Naive B cell (primary cell): ENCODE measurements at regions not wholly inside any gene's neighbourhood (a gene's known extent, or its start where the extent isn't known, plus 50 kb on each side); places are given as distances from the start of the nearest gene placed in this dataset.

Experiments
- ATAC-seq, 2 donors: fragments of 150-1000 bp; cut with Tn5 transposase; 2 replicates each; pipeline ENCODE4 v1.10.0; 2021; ENCODE audit warnings: low read depth in 2 of 2, mild to moderate bottlenecking in 2 of 2, moderate library complexity in 2 of 2
- DNase-seq: peaks from one replicate; pipeline ENCODE4 v3.0.0; 2022
- H3K27ac Mint-ChIP-seq, 6 donors: one replicate each; pipeline ENCODE4 v1.8.0; 2020 to 2022; ENCODE audit warnings: mild to moderate bottlenecking in 6 of 6, mixed read lengths in 6 of 6, moderate library complexity in 5 of 6, inconsistent platforms in 2 of 6
- H3K27me3 Mint-ChIP-seq, 3 donors: one replicate each; pipeline ENCODE4 v1.8.0; 2021 to 2022; ENCODE audit warnings: mixed read lengths in 3 of 3, mild to moderate bottlenecking in 1 of 3
- H3K36me3 Mint-ChIP-seq, 2 donors: one replicate each; pipeline ENCODE4 v1.8.0; 2020 to 2022; ENCODE audit warnings: mixed read lengths in 2 of 2, inconsistent platforms in 1 of 2, mild to moderate bottlenecking in 1 of 2
- H3K4me1 Mint-ChIP-seq, 3 donors: one replicate each; pipeline ENCODE4 v1.8.0; 2020 to 2022; ENCODE audit warnings: mixed read lengths in 3 of 3, inconsistent platforms in 1 of 3, mild to moderate bottlenecking in 1 of 3, moderate library complexity in 1 of 3
- H3K4me3 Mint-ChIP-seq, 8 donors: one replicate each; pipeline ENCODE4 v1.8.0; 2020 to 2022; ENCODE audit warnings: mild to moderate bottlenecking in 8 of 8, mixed read lengths in 8 of 8, moderate library complexity in 8 of 8, inconsistent platforms in 2 of 8
- H3K9me3 Mint-ChIP-seq, 7 donors: one replicate each; pipeline ENCODE4 v1.8.0; 2020 to 2022; ENCODE audit warnings: mixed read lengths in 7 of 7, mild to moderate bottlenecking in 5 of 7, inconsistent platforms in 2 of 7, moderate library complexity in 1 of 7

DNA sequence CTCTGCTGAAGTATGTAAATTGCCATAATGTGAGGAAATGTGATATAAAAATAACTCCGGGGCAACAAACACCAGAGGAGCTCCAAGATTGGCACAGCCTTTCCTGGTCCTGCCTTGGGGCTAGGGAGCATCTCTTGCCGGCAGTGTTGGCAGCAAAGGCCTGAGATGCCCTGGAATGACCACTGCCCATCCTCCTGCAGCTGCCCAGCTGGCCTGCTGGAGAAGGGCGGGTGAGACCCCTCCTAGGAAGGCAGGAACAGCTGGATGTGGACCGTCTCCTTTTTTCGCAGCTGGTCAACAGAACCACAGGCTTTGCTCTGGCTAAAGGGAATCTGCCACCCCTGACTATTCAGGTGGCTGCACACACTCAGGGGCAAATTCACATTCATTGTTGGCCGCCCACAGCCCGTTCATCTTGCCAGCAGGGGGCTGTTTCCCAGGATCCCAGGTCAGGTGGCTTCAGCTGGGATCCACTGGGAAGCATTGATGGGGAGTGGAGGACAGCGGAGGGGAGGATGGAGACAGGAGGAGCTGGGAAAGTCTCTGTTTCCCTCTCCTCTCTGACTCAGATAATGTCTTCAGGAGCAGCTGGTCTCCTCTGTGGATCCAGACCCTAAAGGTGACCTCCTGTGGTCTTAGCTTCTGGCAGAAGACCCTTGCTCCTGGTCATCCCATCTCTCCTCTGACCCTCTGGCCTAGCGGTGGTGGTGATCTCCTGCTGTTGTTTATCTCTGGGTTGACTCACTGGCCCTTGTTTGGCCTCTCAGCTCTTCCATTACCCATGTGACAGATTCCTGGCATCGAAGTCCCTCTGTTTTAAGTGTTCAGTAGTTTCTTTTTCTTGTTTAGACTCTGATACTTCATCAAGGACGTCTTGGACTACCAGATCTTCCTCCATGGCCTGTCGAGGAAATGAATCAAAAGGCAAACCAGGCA lies 336.7 kb downstream of the DHX35 start:
- H3K4me1 Mint-ChIP-seq: no peaks in the 10 kb centered on the region
- peaks cover 0 to 15% (median 8%) of the 10 kb centered on the region in 3 donors for H3K27me3 Mint-ChIP-seq
- no peak for ATAC-seq
- H3K36me3 Mint-ChIP-seq: no peaks in the 10 kb centered on the region
- H3K27ac Mint-ChIP-seq: no peak overlapping the region
- DNase-seq: no peak
- no peaks in the 10 kb centered on the region for H3K9me3 Mint-ChIP-seq
- H3K4me3 Mint-ChIP-seq: no peak overlapping the region

GRCh38 chr20:39298121-39298520 lies 336.0 kb downstream of the DHX35 start:
- H3K27ac Mint-ChIP-seq: no peak overlapping the region
- ATAC-seq (no peak), DNase-seq (no peak)
- peaks cover 0 to 17% (median 8%) of the 10 kb centered on the region in 3 donors for H3K27me3 Mint-ChIP-seq
- no peaks in the 10 kb centered on the region for H3K4me1 Mint-ChIP-seq
- H3K9me3 Mint-ChIP-seq: peaks cover 0 to under 1% (median 0%) of the 10 kb centered on the region in 7 donors
- H3K4me3 Mint-ChIP-seq: no peak overlapping the region
- H3K36me3 Mint-ChIP-seq: no peaks in the 10 kb centered on the region

GRCh38 chr20:39295301-39295700 lies 333.2 kb downstream of the DHX35 start:
- ATAC-seq: no peak
- Mint-ChIP-seq H3K36me3 (no peaks in the 10 kb centered on the region), H3K4me3 (no peak overlapping the region), H3K27me3 (peaks cover 0 to 22% (median 10%) of the 10 kb centered on the region in 3 donors), H3K9me3 (peaks cover 0 to 3% (median 0%) of the 10 kb centered on the region in 7 donors), H3K4me1 (no peaks in the 10 kb centered on the region), H3K27ac (no peak overlapping the region)
- DNase-seq: no peak

DNA sequence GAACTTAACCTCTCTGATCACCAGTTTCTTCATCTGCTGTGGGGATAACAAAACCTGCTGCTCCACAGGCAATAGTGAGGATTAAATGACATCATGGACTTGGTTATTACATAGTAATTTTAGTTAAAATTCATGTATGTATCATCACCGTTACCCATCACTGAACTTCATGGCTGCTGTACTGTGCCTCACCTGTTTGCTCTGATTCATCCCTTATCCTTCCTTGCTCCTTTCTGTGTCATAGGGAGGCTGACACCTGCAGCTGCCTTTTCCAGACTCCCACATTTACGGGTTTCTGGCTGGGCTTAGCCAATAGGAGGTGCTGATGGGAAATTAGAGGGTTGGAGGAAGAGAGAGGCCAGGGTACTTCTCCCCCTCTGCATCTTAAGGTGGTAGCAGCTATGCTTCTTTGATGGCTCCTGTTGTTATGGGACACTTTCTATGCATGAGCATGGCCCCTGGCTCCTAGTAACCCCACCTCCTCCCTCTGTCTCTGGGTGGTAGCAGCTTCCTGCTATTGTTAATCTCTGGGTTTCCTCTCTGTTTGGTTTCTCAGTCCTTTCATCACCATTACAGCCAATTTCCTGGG lies 332.1 kb downstream of the DHX35 start:
- no peak for ATAC-seq
- Mint-ChIP-seq H3K4me1 (peaks cover 0 to 4% (median 0%) of the 10 kb centered on the region in 3 donors), H3K27ac (no peak overlapping the region), H3K36me3 (no peaks in the 10 kb centered on the region), H3K4me3 (no peak overlapping the region), H3K9me3 (peaks cover 0 to 4% (median 0%) of the 10 kb centered on the region in 7 donors), H3K27me3 (peaks cover 9 to 22% (median 10%) of the 10 kb centered on the region in 3 donors)
- DNase-seq: no peak

DNA sequence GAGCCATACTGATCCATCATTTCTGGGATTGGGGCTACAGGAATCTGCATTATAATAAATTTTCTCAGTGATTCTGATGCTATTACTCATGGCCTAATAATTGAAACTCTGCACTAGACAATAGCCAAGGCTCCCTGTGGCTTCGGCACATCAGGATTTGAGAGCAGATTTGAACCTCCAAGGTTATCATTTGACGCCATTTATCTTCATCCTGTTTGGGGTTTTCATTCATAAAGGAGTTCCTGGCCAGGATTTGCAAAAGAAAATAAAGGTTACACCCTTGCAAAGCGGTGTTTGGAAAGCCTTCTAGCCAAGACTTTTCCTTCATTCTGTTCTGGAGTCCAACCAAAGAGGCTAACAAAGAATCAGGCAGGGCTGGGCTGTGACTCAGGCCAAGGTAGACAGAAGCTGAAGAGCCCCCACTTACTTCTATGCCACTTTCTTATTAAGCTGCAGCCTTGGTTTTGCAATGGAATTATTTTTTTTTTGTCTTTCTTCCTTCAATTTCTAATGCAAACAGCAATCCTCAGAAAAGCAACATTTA lies 330.1 kb downstream of the DHX35 start:
- Mint-ChIP-seq H3K27me3 (peaks cover 9 to 21% (median 10%) of the 10 kb centered on the region in 3 donors), H3K4me1 (peaks cover 0 to 4% (median 0%) of the 10 kb centered on the region in 3 donors), H3K36me3 (no peaks in the 10 kb centered on the region), H3K27ac (no peak overlapping the region), H3K4me3 (no peak overlapping the region), H3K9me3 (peaks cover 4 to 10% (median 6%) of the 10 kb centered on the region in 7 donors)
- ATAC-seq (no peak), DNase-seq (no peak)

GRCh38 chr20:39291301-39291700 lies 329.2 kb downstream of the DHX35 start:
- H3K27me3 Mint-ChIP-seq: peaks cover 9 to 21% (median 14%) of the 10 kb centered on the region in 3 donors
- no peaks in the 10 kb centered on the region for H3K36me3 Mint-ChIP-seq
- H3K27ac Mint-ChIP-seq: peak overlapping the region in 1 of 6 donors; percentile 84
- ATAC-seq: no peak
- peaks cover 0 to 4% (median 0%) of the 10 kb centered on the region in 3 donors for H3K4me1 Mint-ChIP-seq
- H3K9me3 Mint-ChIP-seq: peaks cover 4 to 18% (median 13%) of the 10 kb centered on the region in 7 donors
- no peak overlapping the region for H3K4me3 Mint-ChIP-seq
- no peak for DNase-seq

DNA sequence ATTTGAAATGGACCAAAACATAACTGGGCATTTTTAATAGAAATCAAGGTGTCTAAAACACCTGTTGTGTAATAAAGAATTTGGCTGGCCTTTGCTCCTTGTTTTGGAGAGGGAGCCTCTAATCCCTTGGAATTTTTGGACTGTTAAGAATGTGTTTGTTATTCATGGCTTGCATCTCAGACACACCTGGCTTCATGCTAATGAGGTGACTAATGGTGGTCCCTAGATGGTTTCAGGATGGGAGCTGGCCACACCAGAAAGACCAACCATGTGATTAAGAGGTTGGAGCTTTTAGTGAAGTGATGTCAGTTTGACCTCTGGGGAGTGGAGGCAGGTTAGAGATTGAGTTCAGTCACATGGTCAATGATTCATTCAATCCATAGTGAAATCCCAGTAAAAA lies 328.4 kb downstream of the DHX35 start:
- no peak overlapping the region for H3K27ac Mint-ChIP-seq
- H3K27me3 Mint-ChIP-seq: peaks cover 9 to 21% (median 11%) of the 10 kb centered on the region in 3 donors
- H3K9me3 Mint-ChIP-seq: peaks cover 4 to 19% (median 13%) of the 10 kb centered on the region in 7 donors
- no peak for DNase-seq
- peaks cover 0 to 4% (median 0%) of the 10 kb centered on the region in 3 donors for H3K4me1 Mint-ChIP-seq
- ATAC-seq: no peak
- H3K4me3 Mint-ChIP-seq: no peak overlapping the region
- H3K36me3 Mint-ChIP-seq: no peaks in the 10 kb centered on the region

- Mint-ChIP-seq H3K9me3 (peaks cover 4 to 19% (median 13%) of the 10 kb centered on the region in 7 donors), H3K27ac (no peak overlapping the region), H3K4me1 (peaks cover 0 to 4% (median 0%) of the 10 kb centered on the region in 3 donors), H3K4me3 (no peak overlapping the region), H3K27me3 (peaks cover 9 to 16% (median 11%) of the 10 kb centered on the region in 3 donors), H3K36me3 (no peaks in the 10 kb centered on the region)
- DNase-seq: no peak
- ATAC-seq: no peak
These were observed 327.7 kb downstream of the DHX35 start for GRCh38 chr20:39289831-39290230.

DNA sequence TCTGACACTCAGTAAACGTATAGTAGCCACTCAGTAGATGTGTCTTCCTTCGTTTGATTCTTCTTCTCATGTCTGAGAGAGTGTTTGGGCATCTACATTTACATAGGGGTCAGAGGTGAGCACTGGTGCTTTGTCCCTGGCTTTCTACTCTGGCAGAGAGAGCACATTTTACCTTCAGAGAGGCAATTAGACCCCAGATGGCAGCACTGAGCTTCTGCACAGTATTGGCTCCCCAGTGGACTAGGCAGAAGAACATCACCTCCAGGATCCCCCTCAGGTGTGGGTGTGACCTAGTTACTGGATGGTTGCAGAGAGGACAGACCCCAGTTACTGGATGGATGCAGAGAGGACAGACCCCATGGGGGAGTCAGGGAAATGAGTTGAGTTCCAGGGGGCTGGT lies 327.2 kb downstream of the DHX35 start:
- H3K27ac Mint-ChIP-seq: no peak overlapping the region
- H3K36me3 Mint-ChIP-seq: no peaks in the 10 kb centered on the region
- peaks cover 0 to 4% (median 0%) of the 10 kb centered on the region in 3 donors for H3K4me1 Mint-ChIP-seq
- peaks cover 9 to 12% (median 11%) of the 10 kb centered on the region in 3 donors for H3K27me3 Mint-ChIP-seq
- peaks cover 4 to 19% (median 13%) of the 10 kb centered on the region in 7 donors for H3K9me3 Mint-ChIP-seq
- no peak overlapping the region for H3K4me3 Mint-ChIP-seq
- DNase-seq (no peak), ATAC-seq (no peak)

GRCh38 chr20:39283464-39283863 lies 321.3 kb downstream of the DHX35 start:
- peaks cover 22 to 26% (median 24%) of the 10 kb centered on the region in 3 donors for H3K27me3 Mint-ChIP-seq
- no peaks in the 10 kb centered on the region for H3K4me1 Mint-ChIP-seq
- H3K4me3 Mint-ChIP-seq: no peak overlapping the region
- DNase-seq (no peak), ATAC-seq (no peak)
- peaks cover 0 to 19% (median 13%) of the 10 kb centered on the region in 7 donors for H3K9me3 Mint-ChIP-seq
- no peaks in the 10 kb centered on the region for H3K36me3 Mint-ChIP-seq
- no peak overlapping the region for H3K27ac Mint-ChIP-seq

GRCh38 chr20:39282619-39283092 lies 320.5 kb downstream of the DHX35 start:
- Mint-ChIP-seq H3K27me3 (peaks cover 18 to 27% (median 24%) of the 10 kb centered on the region in 3 donors), H3K4me1 (no peaks in the 10 kb centered on the region), H3K4me3 (no peak overlapping the region), H3K27ac (no peak overlapping the region), H3K9me3 (peaks cover 0 to 11% (median 7%) of the 10 kb centered on the region in 7 donors), H3K36me3 (no peaks in the 10 kb centered on the region)
- DNase-seq: no peak
- ATAC-seq: no peak

GRCh38 chr20:39280875-39281274 lies 318.7 kb downstream of the DHX35 start:
- Mint-ChIP-seq H3K4me3 (no peak overlapping the region), H3K36me3 (no peaks in the 10 kb centered on the region), H3K27me3 (peaks cover 18 to 24% (median 24%) of the 10 kb centered on the region in 3 donors), H3K9me3 (peaks cover 0 to 5% (median 3%) of the 10 kb centered on the region in 7 donors), H3K4me1 (no peaks in the 10 kb centered on the region), H3K27ac (no peak overlapping the region)
- ATAC-seq: no peak
- DNase-seq: no peak

DNA sequence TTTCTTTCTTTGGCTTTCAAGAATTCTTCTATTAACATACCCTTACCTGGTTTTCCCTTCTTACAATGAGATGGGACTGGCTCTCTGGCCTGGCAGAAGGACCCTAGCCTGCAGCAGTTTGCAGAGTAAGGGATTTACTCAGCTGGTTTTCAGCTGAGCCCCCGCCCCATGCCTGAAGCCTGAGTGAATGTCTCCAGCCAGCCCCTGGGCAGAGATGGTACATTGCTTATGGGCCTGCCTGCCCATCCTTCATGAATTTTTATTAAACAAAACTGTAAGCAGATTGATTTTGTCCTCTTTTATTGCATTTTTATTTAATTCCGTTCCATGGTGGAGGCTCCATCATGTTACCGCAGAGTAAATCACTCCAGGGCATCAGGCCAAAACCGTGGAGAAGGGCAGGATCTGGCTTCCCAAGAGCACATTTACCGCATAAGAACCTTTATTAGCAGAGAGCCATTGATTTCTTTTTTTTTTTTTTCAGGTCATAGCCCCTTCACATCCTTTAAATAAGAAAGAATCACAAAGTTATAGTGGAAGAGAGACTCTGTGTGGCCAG lies 316.2 kb downstream of the DHX35 start:
- H3K4me1 Mint-ChIP-seq: no peaks in the 10 kb centered on the region
- DNase-seq: no peak
- no peak for ATAC-seq
- H3K36me3 Mint-ChIP-seq: no peaks in the 10 kb centered on the region
- H3K9me3 Mint-ChIP-seq: peaks cover 0 to 5% (median 3%) of the 10 kb centered on the region in 7 donors
- peaks cover 20 to 26% (median 21%) of the 10 kb centered on the region in 3 donors for H3K27me3 Mint-ChIP-seq
- H3K4me3 Mint-ChIP-seq: no peak overlapping the region
- H3K27ac Mint-ChIP-seq: no peak overlapping the region
